Breast epithelium (tissue), 4 donors: ENCODE measurements at regions not wholly inside any gene's neighbourhood (a gene's known extent, or its start where the extent isn't known, plus 50 kb on each side); places are given as distances from the start of the nearest gene placed in this dataset.

Experiments used
- DNase-seq, 2 donors: peaks; one replicate each; pipeline ENCODE4 v3.0.0-alpha.2; 2019; ENCODE audit warnings: low spot score in 2 of 2
- H3K27ac ChIP-seq, 2 donors: fragments of 200-600 bp; sonication (generic) in 1 of 2; one replicate each; pipeline ENCODE4 v1.5.1; 2016 to 2019; ENCODE audit warnings: mild to moderate bottlenecking in 1 of 2
- H3K27me3 ChIP-seq, 2 donors: fragments of 200-600 bp; sonication (generic) in 1 of 2; one replicate each; pipeline versions ENCODE4 v1.5.1 to v1.6.0; 2017 to 2019; ENCODE audit warnings: control low read depth in 1 of 2, mild to moderate bottlenecking in 1 of 2
- H3K36me3 ChIP-seq: fragments of 200-600 bp; one replicate; pipeline ENCODE4 v1.5.1; 2019
- H3K4me1 ChIP-seq, 2 donors: fragments of 200-600 bp; sonication (generic); one replicate each; pipeline ENCODE4 v1.5.1; 2016 to 2019; ENCODE audit warnings: control low read depth in 1 of 2
- H3K4me3 ChIP-seq, 3 donors: fragments of 200-600 bp; sonication (generic); 1 replicate in 2 of 3; 2 replicates in 1 of 3; pipeline ENCODE4 v1.5.1; 2016 to 2019; ENCODE audit warnings: mild to moderate bottlenecking in 3 of 3, moderate library complexity in 2 of 3
- H3K9me3 ChIP-seq, 2 donors: fragments of 200-600 bp; sonication (generic) in 1 of 2; one replicate each; pipeline ENCODE4 v1.5.1; 2016 to 2019; ENCODE audit warnings: control low read depth in 1 of 2
- POLR2A ChIP-seq: fragments of 450-650 bp; IDR thresholded peaks from one replicate; pipeline ENCODE4 v1.6.1; 2016; ENCODE audit warnings: antibody characterized with exemption, mild to moderate bottlenecking, moderate library complexity
- POLR2AphosphoS5 ChIP-seq, 3 donors: sonication (generic); formaldehyde crosslinking; IDR thresholded peaks; one replicate each; pipeline ENCODE4 v1.6.1; 2017; ENCODE audit warnings: antibody characterized with exemption in 3 of 3
- intact Hi-C: fragments of 100-400 bp; cut with DNase I; formaldehyde crosslinking; loops from one replicate; pipeline ENCODE4 v1.15.1; 2023; ENCODE audit warnings: low total_unique reads
- TF ChIP-seq, protein P1 (sequence below), 3 donors: fragments of 450-650 bp; IDR thresholded peaks; one replicate each; pipeline ENCODE4 v1.5.1; 2016 to 2017; ENCODE audit warnings: antibody characterized with exemption in 3 of 3, mild to moderate bottlenecking in 3 of 3, moderate library complexity in 3 of 3

- no peak overlapping the region for H3K27ac ChIP-seq
- TF ChIP-seq POLR2AphosphoS5 (IDR thresholded peaks at IDR 0.05) (no peak), POLR2A (no peak)
- TF ChIP-seq, protein P1, sequence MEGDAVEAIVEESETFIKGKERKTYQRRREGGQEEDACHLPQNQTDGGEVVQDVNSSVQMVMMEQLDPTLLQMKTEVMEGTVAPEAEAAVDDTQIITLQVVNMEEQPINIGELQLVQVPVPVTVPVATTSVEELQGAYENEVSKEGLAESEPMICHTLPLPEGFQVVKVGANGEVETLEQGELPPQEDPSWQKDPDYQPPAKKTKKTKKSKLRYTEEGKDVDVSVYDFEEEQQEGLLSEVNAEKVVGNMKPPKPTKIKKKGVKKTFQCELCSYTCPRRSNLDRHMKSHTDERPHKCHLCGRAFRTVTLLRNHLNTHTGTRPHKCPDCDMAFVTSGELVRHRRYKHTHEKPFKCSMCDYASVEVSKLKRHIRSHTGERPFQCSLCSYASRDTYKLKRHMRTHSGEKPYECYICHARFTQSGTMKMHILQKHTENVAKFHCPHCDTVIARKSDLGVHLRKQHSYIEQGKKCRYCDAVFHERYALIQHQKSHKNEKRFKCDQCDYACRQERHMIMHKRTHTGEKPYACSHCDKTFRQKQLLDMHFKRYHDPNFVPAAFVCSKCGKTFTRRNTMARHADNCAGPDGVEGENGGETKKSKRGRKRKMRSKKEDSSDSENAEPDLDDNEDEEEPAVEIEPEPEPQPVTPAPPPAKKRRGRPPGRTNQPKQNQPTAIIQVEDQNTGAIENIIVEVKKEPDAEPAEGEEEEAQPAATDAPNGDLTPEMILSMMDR (IDR thresholded peaks at IDR 0.05) = no peak
- H3K36me3 ChIP-seq = no peaks in the 10 kb centered on the region
- H3K9me3 ChIP-seq = no peaks in the 10 kb centered on the region
- no peaks in the 10 kb centered on the region for H3K4me1 ChIP-seq
- DNase-seq = no peak
- no peaks in the 10 kb centered on the region for H3K27me3 ChIP-seq
- intact Hi-C loops = no loop called here
- no peak overlapping the region for H3K4me3 ChIP-seq
Observed at GRCh38 chr22:27637604-27638003, 164.0 kb downstream of the MN1 start.

- H3K9me3 ChIP-seq = no peaks in the 10 kb centered on the region
- no peaks in the 10 kb centered on the region for H3K27me3 ChIP-seq
- no peaks in the 10 kb centered on the region for H3K36me3 ChIP-seq
- no peak overlapping the region for H3K27ac ChIP-seq
- DNase-seq = no peak
- H3K4me1 ChIP-seq = no peaks in the 10 kb centered on the region
- TF ChIP-seq POLR2AphosphoS5 (IDR thresholded peaks at IDR 0.05) (no peak), POLR2A (no peak)
- intact Hi-C loops = no loop called here
- H3K4me3 ChIP-seq = no peak overlapping the region
Observed at GRCh38 chr22:27638329-27639233, 163.0 kb downstream of the MN1 start.

DNA sequence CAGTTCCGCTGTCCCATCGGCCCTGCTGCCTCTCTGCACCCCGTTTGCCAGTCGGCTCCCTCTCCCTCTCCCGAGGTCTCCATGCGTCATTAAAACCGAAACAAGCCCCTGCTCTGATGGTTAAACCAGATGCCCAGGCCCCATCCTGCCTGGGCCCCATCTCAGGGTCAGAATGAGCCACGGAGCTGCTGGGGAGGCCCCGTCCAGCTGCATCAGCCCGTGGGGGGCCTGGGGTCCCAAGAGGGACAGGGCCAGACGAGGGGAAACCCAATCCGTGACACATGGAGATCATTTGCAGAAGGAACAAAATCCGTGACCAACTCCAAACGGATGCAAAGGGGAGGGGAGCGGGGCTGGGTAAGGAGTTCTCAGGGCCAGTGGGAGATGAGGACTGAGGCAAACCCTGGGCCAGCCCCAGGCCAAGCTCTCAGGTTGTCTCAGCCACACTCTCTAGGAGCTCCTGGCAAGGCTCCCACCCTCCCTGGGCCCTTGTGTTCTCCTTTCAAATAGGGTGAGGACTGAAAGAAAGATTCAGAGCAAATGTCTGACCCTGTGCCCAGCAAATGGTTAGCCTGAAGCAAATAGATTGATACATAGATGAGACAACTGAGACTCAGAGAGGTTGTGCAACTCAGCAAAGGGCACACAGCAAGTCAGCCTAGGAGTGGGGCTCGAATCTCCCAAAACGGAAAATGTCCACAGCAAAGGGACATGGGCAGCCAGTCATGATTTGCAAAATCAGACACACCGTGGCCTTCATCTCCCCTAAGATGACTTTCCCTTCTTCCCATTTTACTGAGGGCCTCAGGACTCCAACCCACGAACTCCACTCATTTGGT lies 162.1 kb downstream of the MN1 start:
- H3K27me3 ChIP-seq = no peaks in the 10 kb centered on the region
- H3K4me3 ChIP-seq = no peak overlapping the region
- intact Hi-C loops = no loop called here
- no peak overlapping the region for H3K27ac ChIP-seq
- TF ChIP-seq POLR2AphosphoS5 (IDR thresholded peaks at IDR 0.05) = no peak
- no peak for TF ChIP-seq POLR2A
- TF ChIP-seq, protein P1 (IDR thresholded peaks at IDR 0.05) = no peak
- H3K36me3 ChIP-seq = no peaks in the 10 kb centered on the region
- H3K4me1 ChIP-seq = no peaks in the 10 kb centered on the region
- no peak for DNase-seq
- no peaks in the 10 kb centered on the region for H3K9me3 ChIP-seq

DNA sequence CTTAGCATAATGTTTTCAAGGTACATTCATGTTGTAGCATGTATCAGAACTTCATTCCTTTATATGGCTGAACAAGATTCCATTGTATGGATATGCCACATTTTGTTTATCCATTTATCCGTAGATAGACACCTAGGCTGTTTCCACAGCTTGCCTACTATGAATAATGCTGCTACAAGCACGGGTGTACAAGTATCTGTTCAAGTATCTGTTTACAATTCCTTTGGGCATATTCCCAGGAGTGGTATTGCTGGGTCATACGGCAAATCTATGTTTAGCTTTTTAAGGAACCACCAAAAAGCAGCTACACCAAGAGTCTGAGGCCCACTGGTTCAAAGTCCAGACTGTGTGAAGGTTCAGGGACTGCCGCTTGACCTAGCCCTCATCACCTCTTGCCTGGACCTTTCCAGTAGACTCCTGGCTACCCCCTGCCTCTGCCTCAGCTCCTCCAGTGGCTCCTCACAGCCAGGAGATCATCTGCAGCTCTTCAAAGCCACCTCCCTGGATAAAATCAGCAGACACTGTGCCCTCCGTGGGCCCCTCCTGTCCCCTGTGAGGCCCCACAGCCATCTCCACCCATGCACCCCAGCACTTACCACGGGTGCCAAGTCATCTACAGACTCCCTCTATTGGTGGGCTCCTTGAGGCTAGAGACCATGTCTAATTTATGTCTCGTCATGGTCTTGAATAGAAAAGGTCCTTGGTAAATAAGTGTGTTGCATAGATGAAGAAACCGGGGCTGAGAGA lies 160.3 kb downstream of the MN1 start:
- no peak for DNase-seq
- H3K36me3 ChIP-seq = no peaks in the 10 kb centered on the region
- no peaks in the 10 kb centered on the region for H3K27me3 ChIP-seq
- TF ChIP-seq POLR2AphosphoS5 (IDR thresholded peaks at IDR 0.05) (no peak), POLR2A (no peak)
- TF ChIP-seq, protein P1 (IDR thresholded peaks at IDR 0.05) = no peak
- intact Hi-C loops = no loop called here
- H3K27ac ChIP-seq = no peak overlapping the region
- no peaks in the 10 kb centered on the region for H3K9me3 ChIP-seq
- H3K4me1 ChIP-seq = no peaks in the 10 kb centered on the region
- no peak overlapping the region for H3K4me3 ChIP-seq

DNA sequence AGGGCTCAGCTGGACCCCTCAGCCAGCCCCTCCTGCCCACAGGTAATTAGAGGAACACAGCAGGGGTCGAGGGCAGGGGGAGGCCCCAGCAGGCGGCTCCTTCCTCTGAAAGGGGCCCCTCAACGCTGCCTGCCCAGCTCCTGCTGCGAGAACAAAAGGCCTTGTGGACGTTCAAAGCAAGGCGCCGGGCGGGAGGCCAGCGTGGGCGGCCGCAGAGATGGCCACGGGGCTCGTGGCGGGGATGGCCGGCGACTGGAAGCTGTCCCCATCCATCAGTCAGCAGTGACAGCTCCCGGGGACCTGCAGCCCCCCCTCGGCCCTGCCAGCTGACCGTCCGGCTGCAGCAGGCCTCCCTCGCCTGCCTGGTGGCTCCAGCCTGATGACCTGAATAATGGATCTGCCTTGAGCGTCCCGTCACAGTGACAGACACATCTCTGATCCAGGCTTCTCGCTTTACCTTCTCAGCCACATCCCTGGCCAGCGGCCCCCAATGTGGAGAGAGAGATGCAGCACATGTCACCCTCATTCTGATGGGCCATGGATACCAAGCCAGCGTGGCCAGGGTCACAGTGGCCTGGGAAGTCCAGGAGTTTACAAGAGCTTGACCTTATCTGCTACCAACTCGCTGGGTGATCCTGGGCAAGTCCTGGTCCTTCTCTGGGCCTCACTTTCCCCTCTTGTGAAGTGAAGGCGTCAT lies 159.3 kb downstream of the MN1 start:
- intact Hi-C loops = no loop called here
- Histone ChIP-seq H3K9me3 (no peaks in the 10 kb centered on the region), H3K27ac (no peak overlapping the region), H3K4me3 (no peak overlapping the region), H3K4me1 (no peaks in the 10 kb centered on the region), H3K27me3 (no peaks in the 10 kb centered on the region), H3K36me3 (no peaks in the 10 kb centered on the region)
- DNase-seq = no peak
- TF ChIP-seq, protein P1 (IDR thresholded peaks at IDR 0.05) = no peak
- TF ChIP-seq POLR2A (no peak), POLR2AphosphoS5 (IDR thresholded peaks at IDR 0.05) (no peak)
